ENCODE measurements at regions not wholly inside any gene's neighbourhood (a gene's known extent, or its start where the extent isn't known, plus 50 kb on each side); places are given as distances from the start of the nearest gene placed in this dataset.

DNA sequence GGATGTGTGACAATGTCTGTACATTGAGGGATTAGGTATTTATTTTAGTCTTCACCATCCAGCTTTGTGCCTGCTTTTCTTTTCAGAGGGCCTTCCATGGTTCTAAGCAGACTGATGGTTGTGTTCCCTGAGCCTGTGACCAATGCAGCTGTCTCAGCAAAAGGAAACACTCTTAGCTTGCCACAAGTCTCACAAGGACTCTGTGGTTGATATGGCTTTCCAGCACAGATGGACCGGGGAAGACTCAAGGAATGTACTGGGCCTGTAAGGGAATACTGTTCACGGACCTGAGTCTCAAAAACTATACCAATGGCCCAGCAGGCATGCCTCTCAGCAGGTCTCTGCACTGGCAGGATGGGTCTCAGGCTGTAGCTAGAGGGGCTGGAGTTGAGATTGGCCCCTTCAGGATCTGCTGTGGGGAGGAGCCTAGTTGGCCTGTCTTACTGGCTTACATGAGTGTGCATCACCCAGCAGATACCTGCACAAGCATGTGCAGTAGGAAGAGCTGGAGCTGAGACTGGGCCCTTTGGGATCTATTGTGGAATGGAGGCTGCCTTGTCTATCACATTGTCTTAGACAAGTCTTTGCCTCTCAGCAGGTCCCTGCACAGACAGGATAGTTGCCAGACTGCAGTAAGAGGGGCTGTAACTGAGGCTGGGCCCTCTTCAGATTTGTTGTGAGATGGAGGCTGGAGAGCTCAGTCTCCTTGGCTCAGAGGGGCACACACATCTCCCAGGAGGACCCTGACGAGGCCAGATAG is 52.0 kb upstream of the PDC start:
- TF ChIP-seq, protein P1, sequence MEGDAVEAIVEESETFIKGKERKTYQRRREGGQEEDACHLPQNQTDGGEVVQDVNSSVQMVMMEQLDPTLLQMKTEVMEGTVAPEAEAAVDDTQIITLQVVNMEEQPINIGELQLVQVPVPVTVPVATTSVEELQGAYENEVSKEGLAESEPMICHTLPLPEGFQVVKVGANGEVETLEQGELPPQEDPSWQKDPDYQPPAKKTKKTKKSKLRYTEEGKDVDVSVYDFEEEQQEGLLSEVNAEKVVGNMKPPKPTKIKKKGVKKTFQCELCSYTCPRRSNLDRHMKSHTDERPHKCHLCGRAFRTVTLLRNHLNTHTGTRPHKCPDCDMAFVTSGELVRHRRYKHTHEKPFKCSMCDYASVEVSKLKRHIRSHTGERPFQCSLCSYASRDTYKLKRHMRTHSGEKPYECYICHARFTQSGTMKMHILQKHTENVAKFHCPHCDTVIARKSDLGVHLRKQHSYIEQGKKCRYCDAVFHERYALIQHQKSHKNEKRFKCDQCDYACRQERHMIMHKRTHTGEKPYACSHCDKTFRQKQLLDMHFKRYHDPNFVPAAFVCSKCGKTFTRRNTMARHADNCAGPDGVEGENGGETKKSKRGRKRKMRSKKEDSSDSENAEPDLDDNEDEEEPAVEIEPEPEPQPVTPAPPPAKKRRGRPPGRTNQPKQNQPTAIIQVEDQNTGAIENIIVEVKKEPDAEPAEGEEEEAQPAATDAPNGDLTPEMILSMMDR (conservative IDR thresholded peaks at IDR 0.05; ENCODE audit: low read depth, low read length), result no peak
- no peak for TF ChIP-seq EZH2phosphoT487 (IDR thresholded peaks at IDR 0.05; ENCODE audit: borderline replicate concordance, low read length)
- TF ChIP-seq EZH2 (IDR thresholded peaks at IDR 0.05; ENCODE audit: low read length, unreplicated experiment), result no peak

Measured in PC-3 (cell line).